Stomach smooth muscle (tissue), 2 donors: ENCODE measurements at regions not wholly inside any gene's neighbourhood (a gene's known extent, or its start where the extent isn't known, plus 50 kb on each side); places are given as distances from the start of the nearest gene placed in this dataset.
"Not testable (repeated sequence)": the region's sequence is repeated elsewhere in the genome, so short reads cannot be mapped to it uniquely, and the experiment has no call there.

ENCODE experiments used
- H3K27ac ChIP-seq: one replicate; pipeline ENCODE4 v1.7.0; 2013; ENCODE audit warnings: mild to moderate bottlenecking, low read length, inconsistent platforms
- H3K27me3 ChIP-seq, 2 donors: one replicate each; pipeline ENCODE4 v1.7.0; 2013; ENCODE audit warnings: low read length in 2 of 2; ENCODE audit not compliant: insufficient read depth in 2 of 2, control insufficient read depth in 1 of 2
- H3K36me3 ChIP-seq, 2 donors: one replicate each; pipeline ENCODE4 v1.7.0; 2013; ENCODE audit warnings: low read length in 2 of 2; ENCODE audit not compliant: control insufficient read depth in 2 of 2, insufficient read depth in 2 of 2
- H3K4me1 ChIP-seq: one replicate; pipeline ENCODE4 v1.7.0; 2013; ENCODE audit warnings: low read length; ENCODE audit not compliant: control insufficient read depth, insufficient read depth
- H3K4me3 ChIP-seq, 2 donors: one replicate each; pipeline ENCODE4 v1.7.0; 2013; ENCODE audit warnings: low read length in 2 of 2
- H3K9ac ChIP-seq, 2 donors: one replicate each; pipeline ENCODE4 v1.7.0; 2013; ENCODE audit warnings: low read length in 2 of 2, mild to moderate bottlenecking in 1 of 2
- H3K9me3 ChIP-seq, 2 donors: one replicate each; pipeline ENCODE4 v1.7.0; 2013; ENCODE audit warnings: low read length in 2 of 2; ENCODE audit not compliant: control insufficient read depth in 2 of 2
- donor health status: healthy.
- donor health status: Pancreatic carcinoma.

DNA sequence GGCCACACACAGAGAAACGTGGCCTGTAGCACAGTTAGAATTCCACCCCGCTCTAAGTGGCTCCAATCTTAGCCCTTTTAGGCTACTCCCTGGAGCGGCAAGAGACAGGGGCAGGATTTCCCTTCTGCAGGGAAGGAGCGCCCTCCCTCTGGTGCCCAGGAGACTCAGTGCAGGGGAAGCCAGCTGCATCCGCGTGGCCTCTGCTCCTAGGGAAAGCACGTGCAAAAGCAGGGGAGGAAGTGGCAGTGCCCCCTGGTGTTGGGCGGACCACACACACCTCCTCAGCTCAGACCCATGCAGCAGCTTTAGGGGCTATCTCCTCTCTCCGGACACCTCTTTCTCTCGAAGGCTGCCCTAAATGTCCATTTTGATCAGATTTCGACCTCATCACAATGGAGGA is 50.0 kb downstream of the SPRING1 start:
- no peaks in the 10 kb centered on the region for H3K36me3 ChIP-seq
- H3K27me3 ChIP-seq: peaks cover 0 to 11% of the 10 kb centered on the region in 2 donors
- no peak overlapping the region for H3K27ac ChIP-seq
- no peaks in the 10 kb centered on the region for H3K9me3 ChIP-seq
- H3K4me1 ChIP-seq: peaks cover under 1% of the 10 kb centered on the region
- H3K9ac ChIP-seq: no peak overlapping the region
- no peak overlapping the region for H3K4me3 ChIP-seq

DNA sequence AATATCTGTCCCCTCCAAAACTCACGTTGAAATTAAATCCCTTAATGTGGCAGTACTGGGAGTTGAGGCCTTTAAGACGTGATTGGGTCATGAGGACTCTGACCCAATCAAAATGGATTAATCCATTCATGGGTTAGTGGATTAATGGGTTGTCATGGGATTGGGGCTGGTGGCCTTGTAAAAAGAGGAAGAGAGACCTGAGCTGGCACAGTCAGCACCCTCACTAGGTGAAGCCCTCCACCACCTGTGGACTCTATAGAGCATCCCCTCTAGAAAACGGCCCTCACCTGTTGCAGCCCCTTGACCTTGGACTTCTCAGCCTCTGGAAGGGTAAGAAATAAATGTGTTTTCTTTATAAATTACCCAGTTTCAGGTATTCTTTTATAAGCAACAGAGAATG is 53.0 kb downstream of the SPRING1 start:
- no peaks in the 10 kb centered on the region for H3K4me1 ChIP-seq
- no peak overlapping the region for H3K4me3 ChIP-seq
- H3K27ac ChIP-seq: no peak overlapping the region
- H3K9me3 ChIP-seq: no peaks in the 10 kb centered on the region
- peaks cover 0 to under 1% of the 10 kb centered on the region in 2 donors for H3K27me3 ChIP-seq
- H3K9ac ChIP-seq: no peak overlapping the region
- H3K36me3 ChIP-seq: no peaks in the 10 kb centered on the region

DNA sequence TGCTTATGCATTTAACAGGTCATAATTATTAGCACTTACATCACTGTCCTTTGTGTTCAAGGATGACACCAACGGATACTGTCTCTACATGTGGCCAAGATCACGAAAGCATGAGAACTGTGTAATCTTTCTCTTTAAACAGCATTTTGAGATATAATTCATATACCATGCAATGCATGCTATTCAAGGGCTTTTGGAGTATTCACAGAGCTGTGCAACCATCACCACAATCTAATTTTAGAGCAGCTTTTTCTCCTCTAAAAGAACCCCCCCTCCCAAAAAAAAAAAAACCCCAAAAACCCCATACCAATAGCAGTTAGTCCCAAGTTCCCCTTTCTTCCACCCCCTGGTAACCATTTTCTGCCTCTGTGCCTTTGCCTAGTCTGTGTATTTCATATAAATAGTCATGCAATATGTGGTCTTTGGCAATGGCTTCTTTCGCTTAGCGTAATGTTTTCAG is 60.6 kb downstream of the SPRING1 start:
- no peaks in the 10 kb centered on the region for H3K9me3 ChIP-seq
- H3K4me1 ChIP-seq: no peaks in the 10 kb centered on the region
- peaks cover 0 to 5% of the 10 kb centered on the region in 2 donors for H3K27me3 ChIP-seq
- no peaks in the 10 kb centered on the region for H3K36me3 ChIP-seq
- no peak overlapping the region for H3K27ac ChIP-seq
- H3K4me3 ChIP-seq: no peak overlapping the region
- H3K9ac ChIP-seq: no peak overlapping the region

DNA sequence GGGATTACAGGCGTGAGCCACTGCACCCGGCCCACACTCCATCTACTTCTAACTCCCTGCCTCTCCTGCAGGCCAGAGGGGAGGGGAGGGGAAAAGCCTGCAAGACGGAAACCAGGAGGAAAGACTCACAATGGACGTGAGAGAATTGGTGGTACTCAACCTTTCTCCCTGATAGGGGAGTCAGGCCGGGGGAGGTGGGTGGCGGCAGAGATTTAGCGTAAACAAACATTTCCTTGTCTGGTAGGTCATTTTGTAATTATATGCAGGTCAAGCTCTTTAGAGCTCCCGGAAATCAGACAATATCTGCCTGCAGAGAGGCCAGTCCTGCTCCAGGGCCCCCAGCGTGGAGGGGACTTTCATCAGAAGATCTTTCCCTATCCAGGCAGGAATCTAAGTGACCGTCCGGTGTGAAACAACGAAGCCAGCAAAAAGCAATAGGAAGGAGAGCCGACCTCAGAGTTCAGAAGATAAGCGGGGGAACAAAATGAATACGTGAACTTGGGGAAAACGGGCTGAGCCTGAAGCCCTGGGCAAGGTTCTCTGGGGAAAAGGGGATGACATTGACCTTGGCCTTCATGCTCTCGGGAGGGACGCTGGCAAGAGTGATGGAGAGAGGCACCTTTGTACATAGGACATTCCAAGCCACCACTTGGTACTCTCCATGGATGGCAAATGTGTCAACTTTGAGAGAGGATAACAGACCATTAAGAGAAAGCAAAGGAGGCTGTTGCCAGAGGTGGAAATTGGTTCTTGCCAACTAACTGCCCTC is 62.3 kb downstream of the SPRING1 start:
- Histone ChIP-seq H3K36me3 (no peaks in the 10 kb centered on the region), H3K4me1 (no peaks in the 10 kb centered on the region), H3K9ac (no peak overlapping the region), H3K4me3 (no peak overlapping the region), H3K27ac (no peak overlapping the region), H3K9me3 (no peaks in the 10 kb centered on the region), H3K27me3 (peaks cover 0 to 5% of the 10 kb centered on the region in 2 donors)

DNA sequence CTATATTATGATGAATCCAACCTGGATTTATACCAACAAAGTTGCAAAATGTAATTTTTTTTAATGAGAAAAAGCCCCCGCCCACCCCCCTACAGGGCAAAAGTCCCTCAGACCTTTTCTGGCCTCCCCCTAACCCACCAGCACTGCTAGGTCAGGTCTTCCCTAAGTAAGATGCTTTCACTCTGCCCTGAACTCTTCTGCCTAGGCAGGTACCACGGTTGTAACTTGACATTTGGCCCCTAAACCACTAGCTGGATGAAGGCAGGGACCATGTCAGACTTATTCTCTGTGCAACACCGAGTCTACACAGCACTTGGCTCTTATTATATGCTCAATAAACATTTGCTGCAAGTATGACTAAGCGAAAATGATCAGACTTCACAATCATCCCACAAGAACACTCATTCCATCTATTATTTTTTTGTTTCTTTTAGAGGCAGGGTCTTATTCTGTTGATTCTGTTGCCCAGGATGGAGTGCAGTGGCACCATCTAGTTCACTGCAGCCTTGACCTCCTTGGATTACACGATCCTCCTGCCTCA is 63.2 kb downstream of the SPRING1 start:
- Histone ChIP-seq H3K9ac (no peak overlapping the region), H3K4me1 (no peaks in the 10 kb centered on the region), H3K4me3 (no peak overlapping the region), H3K27me3 (peaks cover 0 to 5% of the 10 kb centered on the region in 2 donors), H3K36me3 (no peaks in the 10 kb centered on the region), H3K9me3 (no peaks in the 10 kb centered on the region), H3K27ac (no peak overlapping the region)

DNA sequence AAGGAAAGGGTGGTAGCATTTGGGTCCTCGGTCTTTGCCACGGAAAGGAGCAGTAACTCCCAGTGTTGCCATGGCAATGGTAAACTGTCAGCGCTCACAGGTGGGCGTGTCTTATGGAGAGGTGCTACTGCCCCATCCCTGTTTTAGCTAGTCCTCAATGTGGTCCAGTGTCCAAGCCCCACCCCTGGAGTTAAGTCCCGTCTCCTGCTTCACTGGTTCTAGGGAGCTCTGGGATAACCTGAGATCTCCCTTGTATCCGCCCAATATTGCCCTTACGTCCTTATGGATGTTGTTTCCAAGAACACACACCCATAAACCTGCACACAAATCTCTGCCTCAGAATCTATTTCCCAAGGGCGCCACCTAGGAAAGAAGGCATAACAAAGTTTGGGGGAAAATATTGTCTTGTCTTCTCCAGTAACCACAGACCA is 64.2 kb downstream of the SPRING1 start:
- Histone ChIP-seq H3K36me3 (no peaks in the 10 kb centered on the region), H3K27ac (no peak overlapping the region), H3K27me3 (peaks cover 0 to 5% of the 10 kb centered on the region in 2 donors), H3K4me3 (no peak overlapping the region), H3K9me3 (no peaks in the 10 kb centered on the region), H3K9ac (no peak overlapping the region), H3K4me1 (no peaks in the 10 kb centered on the region)

DNA sequence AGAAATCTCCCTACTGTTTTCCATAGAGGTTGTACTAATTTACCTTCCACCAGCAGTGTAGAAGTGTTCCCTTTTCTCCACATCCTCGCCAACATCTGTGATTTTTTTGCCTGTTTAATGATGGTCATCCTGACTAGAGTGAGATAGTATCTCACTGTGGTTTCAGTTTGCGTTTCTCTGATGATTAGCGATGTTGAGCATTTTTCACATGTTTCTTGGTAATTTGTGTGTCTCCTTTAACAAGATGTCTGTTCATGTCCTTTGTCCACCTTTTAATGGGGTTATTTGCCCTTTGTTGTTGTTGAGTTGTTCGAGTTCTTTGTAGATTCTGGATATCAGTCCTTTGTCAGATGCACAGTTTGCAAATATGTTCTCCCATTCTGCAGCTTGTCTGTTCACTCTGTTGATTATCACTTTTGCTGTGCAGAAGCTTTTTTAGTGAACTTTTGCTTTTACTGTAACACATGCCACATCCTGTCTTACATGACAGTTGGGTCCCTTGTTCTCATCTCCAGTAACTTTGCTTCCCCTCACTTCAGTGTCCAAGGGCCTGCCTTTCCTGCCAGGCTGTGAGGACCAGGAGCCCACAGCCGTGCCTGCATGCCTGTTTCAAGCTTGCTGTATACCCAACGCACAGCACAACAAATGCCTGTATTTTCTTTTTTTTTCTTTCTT is 64.9 kb downstream of the SPRING1 start:
- H3K4me1 ChIP-seq: no peaks in the 10 kb centered on the region
- no peak overlapping the region for H3K9ac ChIP-seq
- no peaks in the 10 kb centered on the region for H3K36me3 ChIP-seq
- H3K4me3 ChIP-seq: no peak overlapping the region
- H3K27ac ChIP-seq: no peak overlapping the region
- peaks cover 0 to 5% of the 10 kb centered on the region in 2 donors for H3K27me3 ChIP-seq
- no peaks in the 10 kb centered on the region for H3K9me3 ChIP-seq

DNA sequence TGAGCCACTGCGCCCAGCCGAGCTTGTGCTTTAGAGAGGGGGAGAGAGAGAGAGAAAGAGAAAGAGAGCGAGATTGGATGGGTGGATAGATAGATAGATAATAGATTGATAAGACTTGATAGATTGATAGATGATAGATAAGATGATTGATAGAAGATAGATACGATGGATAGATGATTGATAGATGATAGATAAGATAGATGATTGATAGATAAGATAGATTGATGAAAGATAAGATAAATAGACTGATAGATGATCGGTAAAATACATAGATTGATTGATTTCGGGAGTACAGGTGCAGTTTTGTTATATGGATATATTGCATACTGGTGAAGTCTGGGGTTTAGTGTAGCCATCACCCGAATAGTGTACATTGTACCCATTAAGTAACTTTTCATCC is 65.9 kb downstream of the SPRING1 start:
- Histone ChIP-seq H3K9ac (no peak overlapping the region), H3K27ac (no peak overlapping the region), H3K27me3 (peaks cover 0 to 5% of the 10 kb centered on the region in 2 donors), H3K9me3 (no peaks in the 10 kb centered on the region), H3K4me1 (no peaks in the 10 kb centered on the region), H3K36me3 (no peaks in the 10 kb centered on the region), H3K4me3 (no peak overlapping the region)

DNA sequence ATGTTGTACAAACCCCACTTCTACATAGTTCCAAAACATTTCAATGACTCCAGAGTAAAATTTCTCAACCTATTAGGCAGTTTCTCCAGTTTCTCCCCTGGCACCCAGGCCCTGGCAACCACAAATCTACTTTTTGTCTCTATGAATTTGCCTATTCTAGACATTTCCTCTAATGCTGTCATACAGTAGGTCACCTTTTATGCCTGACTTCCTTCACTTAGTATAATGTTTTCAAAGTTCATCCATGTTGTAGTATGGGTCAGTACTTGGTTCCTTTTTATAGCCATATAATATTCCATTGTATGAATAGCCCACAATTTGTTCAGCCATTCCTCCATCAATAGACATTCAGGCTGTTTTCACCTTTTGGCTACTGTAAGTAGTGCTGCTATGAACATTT is 67.0 kb downstream of the SPRING1 start:
- H3K36me3 ChIP-seq: no peaks in the 10 kb centered on the region
- no peak overlapping the region for H3K27ac ChIP-seq
- no peaks in the 10 kb centered on the region for H3K4me1 ChIP-seq
- H3K27me3 ChIP-seq: peaks cover 0 to 4% of the 10 kb centered on the region in 2 donors
- no peaks in the 10 kb centered on the region for H3K9me3 ChIP-seq
- no peak overlapping the region for H3K4me3 ChIP-seq
- H3K9ac ChIP-seq: no peak overlapping the region

DNA sequence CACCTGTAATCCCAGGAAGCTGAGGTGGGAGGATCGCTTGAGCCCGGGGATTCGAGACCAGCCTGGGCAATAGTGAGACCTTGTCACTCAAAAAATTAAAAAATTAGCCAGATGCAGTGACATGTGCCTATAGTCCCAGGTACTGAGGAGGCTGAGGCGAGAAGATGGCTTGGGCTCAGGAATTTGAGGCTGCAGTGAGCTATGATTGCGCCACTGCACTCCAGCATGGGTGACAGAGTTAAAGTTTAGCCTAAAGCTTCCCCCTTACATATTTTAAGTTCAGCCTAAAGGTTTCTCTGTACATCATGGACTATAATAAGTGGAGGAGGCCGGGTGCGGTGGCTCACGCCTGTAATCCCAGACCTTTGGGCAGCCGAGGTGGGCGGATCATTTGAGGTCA is 70.1 kb downstream of the SPRING1 start:
- no peaks in the 10 kb centered on the region for H3K9me3 ChIP-seq
- H3K27me3 ChIP-seq: no peaks in the 10 kb centered on the region
- no peak overlapping the region for H3K27ac ChIP-seq
- H3K36me3 ChIP-seq: no peaks in the 10 kb centered on the region
- H3K4me3 ChIP-seq: no peak overlapping the region
- no peaks in the 10 kb centered on the region for H3K4me1 ChIP-seq
- H3K9ac ChIP-seq: no peak overlapping the region

DNA sequence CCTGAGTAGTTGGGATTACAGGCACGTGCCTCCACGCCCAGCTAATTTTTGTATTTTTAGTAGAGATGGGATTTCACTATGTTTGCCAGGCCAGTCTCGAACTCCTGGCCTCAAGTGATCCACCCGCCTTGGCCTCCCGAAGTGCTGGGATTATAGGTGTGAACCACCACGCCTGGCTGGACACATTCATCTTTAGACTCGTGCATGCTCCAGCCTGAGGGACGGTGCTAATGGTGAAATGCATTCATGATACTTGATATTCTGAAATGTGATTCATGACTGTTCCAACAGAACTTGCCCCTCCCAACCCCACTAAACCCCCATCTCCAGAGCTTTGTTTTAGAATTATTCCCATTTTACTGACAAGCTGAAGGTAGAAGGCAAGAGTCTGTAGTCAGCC is 71.0 kb downstream of the SPRING1 start:
- not testable (repeated sequence) for H3K27me3 ChIP-seq, H3K9me3 ChIP-seq, H3K9ac ChIP-seq, H3K4me1 ChIP-seq, H3K4me3 ChIP-seq, H3K36me3 ChIP-seq, H3K27ac ChIP-seq
